ENCODE measurements at regions not wholly inside any gene's neighbourhood (a gene's known extent, or its start where the extent isn't known, plus 50 kb on each side); places are given as distances from the start of the nearest gene placed in this dataset.
"Not testable (repeated sequence)": the region's sequence is repeated elsewhere in the genome, so short reads cannot be mapped to it uniquely, and the experiment has no call there.

GRCh38 chr14:100428727-100429126 lies 105.6 kb downstream of the SLC25A47 start:
- Histone ChIP-seq H3K4me1 (ENCODE audit: low read length) (no peaks in the 10 kb centered on the region), H3K9ac (ENCODE audit: low read length) (no peak overlapping the region), H3K27ac (ENCODE audit: low read length) (no peak overlapping the region), H2AFZ (ENCODE audit: low read length) (no peak overlapping the region), H4K20me1 (ENCODE audit: insufficient read depth, low read depth, low read length) (peaks cover 53% of the 10 kb centered on the region), H3K36me3 (ENCODE audit: insufficient read depth, low read length) (no peaks in the 10 kb centered on the region), H3K4me3 (ENCODE audit: low read length) (no peak overlapping the region), H3K9me2 (replicated peaks; ENCODE audit: insufficient read depth, low read length) (no peaks in the 10 kb centered on the region), H3K27me3 (ENCODE audit: low read length) (no peaks in the 10 kb centered on the region), H3K79me2 (ENCODE audit: low read length) (no peaks in the 10 kb centered on the region), H3K4me2 (ENCODE audit: low read depth, low read length, poor library complexity, severe bottlenecking) (no peak overlapping the region), H3K9me3 (ENCODE audit: low read length) (no peaks in the 10 kb centered on the region)
- no peak for DNase-seq

DNA sequence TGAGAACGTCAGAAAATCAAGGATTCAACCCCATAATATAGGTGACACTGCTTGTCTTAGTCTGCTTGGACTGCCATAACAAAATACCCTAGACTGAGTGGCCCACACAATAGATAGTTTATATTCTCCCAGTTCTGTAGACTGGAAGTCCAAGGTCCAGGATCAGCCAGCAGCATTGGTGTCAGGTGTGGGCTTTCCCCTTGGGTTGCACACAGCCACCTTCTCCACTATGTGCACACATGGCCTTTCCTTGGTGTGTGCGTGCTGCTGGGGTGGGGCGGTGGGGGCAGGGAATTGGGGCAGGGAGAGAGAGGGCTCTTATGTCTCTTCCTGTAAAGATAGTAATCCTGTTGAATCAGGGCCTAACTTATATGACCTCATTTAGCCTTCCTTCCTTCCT lies 106.4 kb downstream of the SLC25A47 start:
- H3K9me3 ChIP-seq (ENCODE audit: low read length): no peaks in the 10 kb centered on the region
- H3K27me3 ChIP-seq (ENCODE audit: low read length): no peaks in the 10 kb centered on the region
- H3K79me2 ChIP-seq (ENCODE audit: low read length): no peaks in the 10 kb centered on the region
- H3K9me2 ChIP-seq (replicated peaks; ENCODE audit: insufficient read depth, low read length): no peaks in the 10 kb centered on the region
- no peak overlapping the region for H3K27ac ChIP-seq (ENCODE audit: low read length)
- no peak overlapping the region for H2AFZ ChIP-seq (ENCODE audit: low read length)
- H3K36me3 ChIP-seq (ENCODE audit: insufficient read depth, low read length): no peaks in the 10 kb centered on the region
- H3K9ac ChIP-seq (ENCODE audit: low read length): no peak overlapping the region
- no peak for DNase-seq
- H3K4me2 ChIP-seq (ENCODE audit: low read depth, low read length, poor library complexity, severe bottlenecking): no peak overlapping the region
- no peak overlapping the region for H3K4me3 ChIP-seq (ENCODE audit: low read length)
- H4K20me1 ChIP-seq (ENCODE audit: insufficient read depth, low read depth, low read length): peaks cover 52% of the 10 kb centered on the region
- no peaks in the 10 kb centered on the region for H3K4me1 ChIP-seq (ENCODE audit: low read length)

- no peak for DNase-seq
- H3K27me3 ChIP-seq (ENCODE audit: low read length): no peaks in the 10 kb centered on the region
- no peak overlapping the region for H2AFZ ChIP-seq (ENCODE audit: low read length)
- H3K4me1 ChIP-seq (ENCODE audit: low read length): no peaks in the 10 kb centered on the region
- H3K27ac ChIP-seq (ENCODE audit: low read length): no peak overlapping the region
- no peak overlapping the region for H3K9ac ChIP-seq (ENCODE audit: low read length)
- no peaks in the 10 kb centered on the region for H3K9me3 ChIP-seq (ENCODE audit: low read length)
- no peaks in the 10 kb centered on the region for H3K79me2 ChIP-seq (ENCODE audit: low read length)
- no peak overlapping the region for H3K4me2 ChIP-seq (ENCODE audit: low read depth, low read length, poor library complexity, severe bottlenecking)
- H3K4me3 ChIP-seq (ENCODE audit: low read length): no peak overlapping the region
- peaks cover 53% of the 10 kb centered on the region for H4K20me1 ChIP-seq (ENCODE audit: insufficient read depth, low read depth, low read length)
- no peaks in the 10 kb centered on the region for H3K36me3 ChIP-seq (ENCODE audit: insufficient read depth, low read length)
- H3K9me2 ChIP-seq (replicated peaks; ENCODE audit: insufficient read depth, low read length): no peaks in the 10 kb centered on the region
These were observed 107.4 kb downstream of the SLC25A47 start for GRCh38 chr14:100430571-100430970.

DNA sequence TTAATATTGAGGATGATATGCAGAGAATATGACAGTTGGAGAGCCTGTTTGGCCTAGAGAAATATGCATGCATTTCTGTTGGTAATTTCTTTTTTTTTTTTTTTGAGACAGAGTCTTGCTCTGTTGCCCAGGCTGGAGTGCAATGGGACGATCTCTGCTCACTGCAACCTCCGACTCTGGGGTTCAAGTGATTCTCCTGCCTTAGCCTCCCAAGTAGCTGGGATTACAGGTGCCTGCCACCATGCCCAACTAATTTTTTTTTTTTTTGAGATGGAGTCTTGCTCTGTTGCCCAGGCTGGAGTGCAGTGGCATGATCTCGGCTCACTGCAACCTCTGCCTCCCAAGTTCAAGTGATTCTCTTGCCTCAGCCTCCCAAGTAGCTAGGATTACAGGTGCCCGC lies 108.3 kb downstream of the SLC25A47 start:
- H3K36me3 ChIP-seq (ENCODE audit: insufficient read depth, low read length); H3K27me3 ChIP-seq (ENCODE audit: low read length); H3K9me3 ChIP-seq (ENCODE audit: low read length); DNase-seq; H3K9me2 ChIP-seq (replicated peaks; ENCODE audit: insufficient read depth, low read length); H3K79me2 ChIP-seq (ENCODE audit: low read length); H3K4me3 ChIP-seq (ENCODE audit: low read length); H3K4me2 ChIP-seq (ENCODE audit: low read depth, low read length, poor library complexity, severe bottlenecking); H2AFZ ChIP-seq (ENCODE audit: low read length); H3K27ac ChIP-seq (ENCODE audit: low read length); H3K4me1 ChIP-seq (ENCODE audit: low read length); H3K9ac ChIP-seq (ENCODE audit: low read length): not testable (repeated sequence)
- peaks cover 62% of the 10 kb centered on the region for H4K20me1 ChIP-seq (ENCODE audit: insufficient read depth, low read depth, low read length)

DNA sequence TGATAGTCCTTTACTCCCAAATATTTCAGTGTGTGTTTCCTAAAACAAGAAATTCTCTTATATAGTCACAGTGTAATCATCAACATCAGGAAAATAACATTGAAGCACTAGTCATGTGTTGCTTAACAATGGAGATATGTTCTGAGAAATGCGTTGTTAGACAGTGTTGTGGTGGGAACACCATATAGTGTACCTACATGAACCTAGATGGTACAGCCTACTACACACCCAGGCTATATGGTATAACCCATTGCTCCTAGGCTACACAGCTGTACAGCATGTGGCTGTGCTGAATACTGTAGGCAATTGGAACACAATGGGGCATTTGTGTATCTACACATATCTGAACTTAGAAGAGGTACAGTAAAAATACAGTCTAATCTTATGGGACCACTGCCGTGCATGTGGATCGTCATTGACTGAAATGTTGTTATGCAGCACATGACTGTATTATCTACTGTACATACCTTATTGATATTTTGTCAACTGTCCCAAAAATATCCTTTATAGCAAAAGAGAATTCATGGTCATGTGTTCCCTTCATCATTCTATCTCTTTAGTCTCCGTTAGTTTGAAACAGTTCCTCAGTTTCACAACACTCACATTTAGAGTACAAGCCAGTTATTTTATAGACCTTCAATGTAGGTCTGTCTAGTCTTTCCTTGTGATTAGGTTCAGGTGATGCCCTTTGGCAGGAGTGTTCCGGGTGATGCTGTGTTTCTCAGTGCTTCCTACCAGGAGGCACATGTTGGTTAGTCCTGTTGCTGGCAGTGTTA lies 109.7 kb downstream of the SLC25A47 start:
- H3K9ac ChIP-seq (ENCODE audit: low read length): no peak overlapping the region
- H3K27ac ChIP-seq (ENCODE audit: low read length): no peak overlapping the region
- H4K20me1 ChIP-seq (ENCODE audit: insufficient read depth, low read depth, low read length): peaks cover 57% of the 10 kb centered on the region
- no peaks in the 10 kb centered on the region for H3K9me3 ChIP-seq (ENCODE audit: low read length)
- no peaks in the 10 kb centered on the region for H3K36me3 ChIP-seq (ENCODE audit: insufficient read depth, low read length)
- H3K27me3 ChIP-seq (ENCODE audit: low read length): no peaks in the 10 kb centered on the region
- no peak overlapping the region for H2AFZ ChIP-seq (ENCODE audit: low read length)
- no peaks in the 10 kb centered on the region for H3K79me2 ChIP-seq (ENCODE audit: low read length)
- no peaks in the 10 kb centered on the region for H3K9me2 ChIP-seq (replicated peaks; ENCODE audit: insufficient read depth, low read length)
- H3K4me1 ChIP-seq (ENCODE audit: low read length): no peaks in the 10 kb centered on the region
- H3K4me2 ChIP-seq (ENCODE audit: low read depth, low read length, poor library complexity, severe bottlenecking): no peak overlapping the region
- DNase-seq: no peak
- no peak overlapping the region for H3K4me3 ChIP-seq (ENCODE audit: low read length)

DNA sequence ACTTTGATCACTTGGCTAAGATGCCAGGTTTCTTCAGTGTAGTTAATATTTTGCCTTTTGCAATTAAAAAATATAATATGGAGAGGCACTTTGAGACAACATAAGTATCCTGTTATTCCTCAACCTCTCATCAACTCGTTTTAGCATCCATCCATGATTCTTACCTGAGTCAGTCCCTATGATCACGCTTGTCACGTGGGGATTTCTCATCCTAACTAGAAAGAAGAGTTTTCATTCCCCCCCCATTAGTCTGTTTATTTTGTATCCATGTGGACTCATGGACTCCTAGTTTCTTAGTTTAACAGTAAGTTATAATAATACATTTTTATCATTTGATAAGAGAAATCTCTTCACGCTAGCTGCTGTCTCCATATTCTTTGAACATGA lies 110.3 kb downstream of the SLC25A47 start:
- H3K4me1 ChIP-seq (ENCODE audit: low read length): no peaks in the 10 kb centered on the region
- no peak overlapping the region for H2AFZ ChIP-seq (ENCODE audit: low read length)
- peaks cover 57% of the 10 kb centered on the region for H4K20me1 ChIP-seq (ENCODE audit: insufficient read depth, low read depth, low read length)
- no peaks in the 10 kb centered on the region for H3K9me2 ChIP-seq (replicated peaks; ENCODE audit: insufficient read depth, low read length)
- no peak overlapping the region for H3K9ac ChIP-seq (ENCODE audit: low read length)
- H3K4me2 ChIP-seq (ENCODE audit: low read depth, low read length, poor library complexity, severe bottlenecking): no peak overlapping the region
- no peaks in the 10 kb centered on the region for H3K36me3 ChIP-seq (ENCODE audit: insufficient read depth, low read length)
- no peak for DNase-seq
- no peak overlapping the region for H3K4me3 ChIP-seq (ENCODE audit: low read length)
- no peak overlapping the region for H3K27ac ChIP-seq (ENCODE audit: low read length)
- no peaks in the 10 kb centered on the region for H3K9me3 ChIP-seq (ENCODE audit: low read length)
- no peaks in the 10 kb centered on the region for H3K79me2 ChIP-seq (ENCODE audit: low read length)
- H3K27me3 ChIP-seq (ENCODE audit: low read length): no peaks in the 10 kb centered on the region

GRCh38 chr14:100434033-100434601 lies 111.0 kb downstream of the SLC25A47 start:
- Histone ChIP-seq H3K9ac (ENCODE audit: low read length) (no peak overlapping the region), H3K9me3 (ENCODE audit: low read length) (no peaks in the 10 kb centered on the region), H3K4me3 (ENCODE audit: low read length) (no peak overlapping the region), H3K4me1 (ENCODE audit: low read length) (no peaks in the 10 kb centered on the region), H3K27ac (ENCODE audit: low read length) (no peak overlapping the region), H3K27me3 (ENCODE audit: low read length) (no peaks in the 10 kb centered on the region), H3K79me2 (ENCODE audit: low read length) (no peaks in the 10 kb centered on the region), H2AFZ (ENCODE audit: low read length) (no peak overlapping the region), H3K9me2 (replicated peaks; ENCODE audit: insufficient read depth, low read length) (no peaks in the 10 kb centered on the region), H3K36me3 (ENCODE audit: insufficient read depth, low read length) (no peaks in the 10 kb centered on the region), H3K4me2 (ENCODE audit: low read depth, low read length, poor library complexity, severe bottlenecking) (no peak overlapping the region), H4K20me1 (ENCODE audit: insufficient read depth, low read depth, low read length) (peaks cover 61% of the 10 kb centered on the region)
- no peak for DNase-seq

- Histone ChIP-seq H3K9me3 (ENCODE audit: low read length) (no peaks in the 10 kb centered on the region), H3K9ac (ENCODE audit: low read length) (no peak overlapping the region), H3K4me2 (ENCODE audit: low read depth, low read length, poor library complexity, severe bottlenecking) (no peak overlapping the region)
These were observed 111.8 kb downstream of the SLC25A47 start for GRCh38 chr14:100434911-100435438.

More at GRCh38 chr14:100434911-100435438, 111.8 kb downstream of the SLC25A47 start:
- Histone ChIP-seq H4K20me1 (ENCODE audit: insufficient read depth, low read depth, low read length) (peaks cover 67% of the 10 kb centered on the region), H2AFZ (ENCODE audit: low read length) (no peak overlapping the region), H3K27ac (ENCODE audit: low read length) (no peak overlapping the region), H3K4me3 (ENCODE audit: low read length) (no peak overlapping the region), H3K36me3 (ENCODE audit: insufficient read depth, low read length) (no peaks in the 10 kb centered on the region), H3K4me1 (ENCODE audit: low read length) (no peaks in the 10 kb centered on the region), H3K27me3 (ENCODE audit: low read length) (no peaks in the 10 kb centered on the region), H3K9me2 (replicated peaks; ENCODE audit: insufficient read depth, low read length) (no peaks in the 10 kb centered on the region), H3K79me2 (ENCODE audit: low read length) (no peaks in the 10 kb centered on the region)
- DNase-seq: no peak
